Fibroblast of gingiva (primary cell): ENCODE measurements at regions not wholly inside any gene's neighbourhood (a gene's known extent, or its start where the extent isn't known, plus 50 kb on each side); places are given as distances from the start of the nearest gene placed in this dataset.
"Not testable (repeated sequence)": the region's sequence is repeated elsewhere in the genome, so short reads cannot be mapped to it uniquely, and the experiment has no call there.

ENCODE experiments used
- DNase-seq: peaks from one replicate; pipeline ENCODE4 v3.0.0-alpha.2; 2011; ENCODE audit warnings: low read depth

GRCh38 chr5:56763711-56764466, 51.5 kb upstream of the MAP3K1 start:
- DNase-seq = peak; percentile 41

GRCh38 chr5:56763182-56763581, 52.2 kb upstream of the MAP3K1 start:
- no peak for DNase-seq

GRCh38 chr5:56761151-56761885, 54.0 kb upstream of the MAP3K1 start:
- no peak for DNase-seq

GRCh38 chr5:56760723-56761122, 54.6 kb upstream of the MAP3K1 start:
- no peak for DNase-seq

GRCh38 chr5:56759521-56760216, 55.7 kb upstream of the MAP3K1 start:
- DNase-seq = no peak

- DNase-seq = peak; percentile 38
These were observed 58.3 kb upstream of the MAP3K1 start for GRCh38 chr5:56757077-56757476.

- no peak for DNase-seq
These were observed 60.3 kb upstream of the MAP3K1 start for GRCh38 chr5:56755036-56755555.

GRCh38 chr5:56753588-56753987, 61.8 kb upstream of the MAP3K1 start:
- DNase-seq = not testable (repeated sequence)

- peak; percentile 68 for DNase-seq
These were observed 63.6 kb upstream of the MAP3K1 start for GRCh38 chr5:56751572-56752313.

GRCh38 chr5:56749842-56750241, 65.5 kb upstream of the MAP3K1 start:
- DNase-seq = no peak

GRCh38 chr5:56746553-56747339, 68.6 kb upstream of the MAP3K1 start:
- no peak for DNase-seq

GRCh38 chr5:56745864-56746263, 69.5 kb upstream of the MAP3K1 start:
- DNase-seq = no peak

- DNase-seq = no peak
These were observed 74.5 kb upstream of the MAP3K1 start for GRCh38 chr5:56740868-56741267.

- peak; percentile 3 for DNase-seq
These were observed 75.4 kb upstream of the MAP3K1 start for GRCh38 chr5:56739990-56740389.

GRCh38 chr5:56737951-56738606, 77.3 kb upstream of the MAP3K1 start:
- no peak for DNase-seq

GRCh38 chr5:56737002-56737621, 78.2 kb upstream of the MAP3K1 start:
- no peak for DNase-seq

- DNase-seq = no peak
These were observed 79.3 kb upstream of the MAP3K1 start for GRCh38 chr5:56735849-56736641.

GRCh38 chr5:56734091-56734694, 81.2 kb upstream of the MAP3K1 start:
- no peak for DNase-seq

- DNase-seq = no peak
These were observed 81.8 kb upstream of the MAP3K1 start for GRCh38 chr5:56733580-56733979.
